ENCODE measurements at regions not wholly inside any gene's neighbourhood (a gene's known extent, or its start where the extent isn't known, plus 50 kb on each side); places are given as distances from the start of the nearest gene placed in this dataset.

GRCh38 chr2:19846567-19846966 is 55.2 kb downstream of the TTC32 start:
- intact Hi-C loops (cut with micrococcal nuclease): no loop called here
- Mint-ChIP-seq H3K9me3 (no peaks in the 10 kb centered on the region), H3K27me3 (peaks cover 9% of the 10 kb centered on the region), H3K4me3 (no peak overlapping the region), H3K36me3 (ENCODE audit: low read depth) (no peaks in the 10 kb centered on the region), H3K27ac (no peak overlapping the region), H3K4me1 (ENCODE audit: low read depth) (no peaks in the 10 kb centered on the region)

GRCh38 chr2:19846030-19846429 is 55.8 kb downstream of the TTC32 start:
- Mint-ChIP-seq H3K27me3 (peaks cover 9% of the 10 kb centered on the region), H3K9me3 (no peaks in the 10 kb centered on the region), H3K4me1 (ENCODE audit: low read depth) (no peaks in the 10 kb centered on the region), H3K36me3 (ENCODE audit: low read depth) (no peaks in the 10 kb centered on the region), H3K27ac (no peak overlapping the region), H3K4me3 (no peak overlapping the region)
- intact Hi-C loops (cut with micrococcal nuclease): no loop called here

GRCh38 chr2:19845323-19845920 is 56.4 kb downstream of the TTC32 start:
- no peak overlapping the region for H3K27ac Mint-ChIP-seq
- no peaks in the 10 kb centered on the region for H3K9me3 Mint-ChIP-seq
- no peaks in the 10 kb centered on the region for H3K4me1 Mint-ChIP-seq (ENCODE audit: low read depth)
- H3K4me3 Mint-ChIP-seq: no peak overlapping the region
- intact Hi-C loops (cut with micrococcal nuclease): no loop called here
- peaks cover 9% of the 10 kb centered on the region for H3K27me3 Mint-ChIP-seq
- H3K36me3 Mint-ChIP-seq (ENCODE audit: low read depth): no peaks in the 10 kb centered on the region

GRCh38 chr2:19844750-19845149 is 57.0 kb downstream of the TTC32 start:
- intact Hi-C loops (cut with micrococcal nuclease): no loop called here
- no peaks in the 10 kb centered on the region for H3K9me3 Mint-ChIP-seq

GRCh38 chr2:19843992-19844515 is 57.7 kb downstream of the TTC32 start:
- Mint-ChIP-seq H3K27me3 (peaks cover 9% of the 10 kb centered on the region), H3K27ac (no peak overlapping the region), H3K36me3 (ENCODE audit: low read depth) (no peaks in the 10 kb centered on the region), H3K4me3 (no peak overlapping the region), H3K9me3 (no peaks in the 10 kb centered on the region), H3K4me1 (ENCODE audit: low read depth) (peaks cover 1% of the 10 kb centered on the region)
- intact Hi-C loops (cut with micrococcal nuclease): no loop called here

More at GRCh38 chr2:19844750-19845149, 57.0 kb downstream of the TTC32 start:
- H3K4me1 Mint-ChIP-seq (ENCODE audit: low read depth): no peaks in the 10 kb centered on the region
- H3K36me3 Mint-ChIP-seq (ENCODE audit: low read depth): no peaks in the 10 kb centered on the region
- no peak overlapping the region for H3K27ac Mint-ChIP-seq
- peaks cover 9% of the 10 kb centered on the region for H3K27me3 Mint-ChIP-seq
- H3K4me3 Mint-ChIP-seq: no peak overlapping the region

- no peak overlapping the region for H3K27ac Mint-ChIP-seq
- H3K4me1 Mint-ChIP-seq (ENCODE audit: low read depth): peaks cover 7% of the 10 kb centered on the region
- no peaks in the 10 kb centered on the region for H3K36me3 Mint-ChIP-seq (ENCODE audit: low read depth)
- H3K27me3 Mint-ChIP-seq: peaks cover 9% of the 10 kb centered on the region
- intact Hi-C loops (cut with micrococcal nuclease): no loop called here
- H3K9me3 Mint-ChIP-seq: no peaks in the 10 kb centered on the region
- no peak overlapping the region for H3K4me3 Mint-ChIP-seq
Measured at GRCh38 chr2:19841918-19842693, 59.7 kb downstream of the TTC32 start.

GRCh38 chr2:19839438-19839837 is 62.3 kb downstream of the TTC32 start:
- Mint-ChIP-seq H3K9me3 (no peaks in the 10 kb centered on the region), H3K36me3 (ENCODE audit: low read depth) (no peaks in the 10 kb centered on the region), H3K27ac (no peak overlapping the region), H3K4me1 (ENCODE audit: low read depth) (peaks cover 7% of the 10 kb centered on the region), H3K27me3 (peaks cover 9% of the 10 kb centered on the region), H3K4me3 (no peak overlapping the region)
- intact Hi-C loops (cut with micrococcal nuclease): no loop called here

- H3K27me3 Mint-ChIP-seq: peaks cover 5% of the 10 kb centered on the region
- peaks cover 7% of the 10 kb centered on the region for H3K4me1 Mint-ChIP-seq (ENCODE audit: low read depth)
- no peak overlapping the region for H3K4me3 Mint-ChIP-seq
- H3K27ac Mint-ChIP-seq: no peak overlapping the region
- no peaks in the 10 kb centered on the region for H3K36me3 Mint-ChIP-seq (ENCODE audit: low read depth)
- intact Hi-C loops (cut with micrococcal nuclease): no loop called here
- no peaks in the 10 kb centered on the region for H3K9me3 Mint-ChIP-seq
Measured at GRCh38 chr2:19838616-19839015, 63.2 kb downstream of the TTC32 start.

GRCh38 chr2:19837235-19837766 is 64.5 kb downstream of the TTC32 start:
- H3K36me3 Mint-ChIP-seq (ENCODE audit: low read depth): no peaks in the 10 kb centered on the region
- no peaks in the 10 kb centered on the region for H3K9me3 Mint-ChIP-seq
- H3K27me3 Mint-ChIP-seq: peaks cover 5% of the 10 kb centered on the region
- H3K27ac Mint-ChIP-seq: no peak overlapping the region
- intact Hi-C loops (cut with micrococcal nuclease): no loop called here
- H3K4me3 Mint-ChIP-seq: no peak overlapping the region
- H3K4me1 Mint-ChIP-seq (ENCODE audit: low read depth): peaks cover 7% of the 10 kb centered on the region

GRCh38 chr2:19835781-19836281 is 66.0 kb downstream of the TTC32 start:
- intact Hi-C loops (cut with micrococcal nuclease): no loop called here
- Mint-ChIP-seq H3K27ac (no peak overlapping the region), H3K27me3 (peaks cover 3% of the 10 kb centered on the region), H3K4me3 (no peak overlapping the region), H3K36me3 (ENCODE audit: low read depth) (no peaks in the 10 kb centered on the region), H3K9me3 (no peaks in the 10 kb centered on the region), H3K4me1 (ENCODE audit: low read depth) (peaks cover 7% of the 10 kb centered on the region)

- intact Hi-C loops (cut with micrococcal nuclease): no loop called here
- peaks cover 4% of the 10 kb centered on the region for H3K4me1 Mint-ChIP-seq (ENCODE audit: low read depth)
- H3K4me3 Mint-ChIP-seq: no peak overlapping the region
Measured at GRCh38 chr2:19833978-19834377, 67.8 kb downstream of the TTC32 start.

GRCh38 chr2:19829672-19830071 is 72.1 kb downstream of the TTC32 start:
- intact Hi-C loops (cut with micrococcal nuclease): no loop called here
- H3K4me1 Mint-ChIP-seq (ENCODE audit: low read depth): no peaks in the 10 kb centered on the region

More at GRCh38 chr2:19833978-19834377, 67.8 kb downstream of the TTC32 start:
- H3K27me3 Mint-ChIP-seq: peaks cover 4% of the 10 kb centered on the region
- H3K9me3 Mint-ChIP-seq: no peaks in the 10 kb centered on the region
- H3K36me3 Mint-ChIP-seq (ENCODE audit: low read depth): no peaks in the 10 kb centered on the region
- no peak overlapping the region for H3K27ac Mint-ChIP-seq

GRCh38 chr2:19826874-19827273 is 74.9 kb downstream of the TTC32 start:
- Mint-ChIP-seq H3K4me3 (no peak overlapping the region), H3K27ac (no peak overlapping the region), H3K27me3 (peaks cover 10% of the 10 kb centered on the region), H3K36me3 (ENCODE audit: low read depth) (no peaks in the 10 kb centered on the region), H3K4me1 (ENCODE audit: low read depth) (no peaks in the 10 kb centered on the region), H3K9me3 (no peaks in the 10 kb centered on the region)
- intact Hi-C loops (cut with micrococcal nuclease): no loop called here

More at GRCh38 chr2:19829672-19830071, 72.1 kb downstream of the TTC32 start:
- Mint-ChIP-seq H3K27ac (no peak overlapping the region), H3K4me3 (no peak overlapping the region), H3K9me3 (no peaks in the 10 kb centered on the region), H3K27me3 (peaks cover 4% of the 10 kb centered on the region), H3K36me3 (ENCODE audit: low read depth) (no peaks in the 10 kb centered on the region)

GRCh38 chr2:19823507-19823906 is 78.3 kb downstream of the TTC32 start:
- intact Hi-C loops (cut with micrococcal nuclease): no loop called here
- no peak overlapping the region for H3K4me3 Mint-ChIP-seq
- H3K9me3 Mint-ChIP-seq: no peaks in the 10 kb centered on the region
- H3K27me3 Mint-ChIP-seq: peaks cover 9% of the 10 kb centered on the region
- H3K27ac Mint-ChIP-seq: no peak overlapping the region
- H3K4me1 Mint-ChIP-seq (ENCODE audit: low read depth): no peaks in the 10 kb centered on the region
- no peaks in the 10 kb centered on the region for H3K36me3 Mint-ChIP-seq (ENCODE audit: low read depth)
